HL-60 (cell line): ENCODE measurements at regions not wholly inside any gene's neighbourhood (a gene's known extent, or its start where the extent isn't known, plus 50 kb on each side); places are given as distances from the start of the nearest gene placed in this dataset.
A peak's percentile ranks its signal among the peaks of the same experiment; 100 is the strongest.

ENCODE experiments used
- DNase-seq, 2 experiments: peaks; one replicate each; pipeline ENCODE4 v3.0.0-alpha.2; 2010 to 2020; ENCODE audit warnings: low read depth in 1 of 2, low spot score in 1 of 2
- H3K27ac ChIP-seq: fragments of 250-450 bp; sonication (Bioruptor Pico); replicated peaks from 2 replicates; pipeline ENCODE4 v1.5.1; 2020; ENCODE audit warnings: mild to moderate bottlenecking, moderate library complexity
- H3K27me3 ChIP-seq: fragments of 250-450 bp; sonication (Bioruptor Pico); 2 replicates; pipeline ENCODE4 v1.5.1; 2021; ENCODE audit warnings: mild to moderate bottlenecking, moderate library complexity; ENCODE audit not compliant: insufficient read depth, poor library complexity, severe bottlenecking
- H3K4me3 ChIP-seq: replicated peaks from 2 replicates; pipeline ENCODE4 v1.5.1; 2011; ENCODE audit warnings: mild to moderate bottlenecking, control low read depth, low read length; ENCODE audit not compliant: insufficient read depth
- CTCF ChIP-seq: IDR thresholded peaks from one replicate; pipeline ENCODE4 v1.5.1; 2011; ENCODE audit warnings: low read length, control low read depth, inconsistent platforms; ENCODE audit not compliant: insufficient read depth
- GABPA ChIP-seq: IDR thresholded peaks from 2 replicates; pipeline ENCODE4 v1.6.1; 2012; ENCODE audit warnings: low read depth
- POLR2AphosphoS5 ChIP-seq: IDR thresholded peaks from 2 replicates; pipeline ENCODE4 v1.6.1; 2012; ENCODE audit warnings: low read depth
- REST ChIP-seq: IDR thresholded peaks from 2 replicates; pipeline ENCODE4 v1.6.1; 2012; ENCODE audit warnings: low read depth; ENCODE audit not compliant: insufficient replicate concordance
- SPI1 ChIP-seq: IDR thresholded peaks from 2 replicates; pipeline ENCODE4 v1.6.1; 2012; ENCODE audit warnings: low read depth, mild to moderate bottlenecking, borderline replicate concordance

- H3K27me3 ChIP-seq, result no peaks in the 10 kb centered on the region
- no peak for DNase-seq
- H3K27ac ChIP-seq, result no peak overlapping the region
- TF ChIP-seq GABPA (no peak), SPI1 (no peak), CTCF (no peak), POLR2AphosphoS5 (no peak), REST (no peak)
- H3K4me3 ChIP-seq, result no peak overlapping the region
Observed at GRCh38 chr14:59041308-59041707, 147.2 kb upstream of the DAAM1 start.

- DNase-seq, result peak in 1 of 2 experiments; percentile 18
- no peak overlapping the region for H3K27ac ChIP-seq
- TF ChIP-seq REST (no peak), SPI1 (no peak), POLR2AphosphoS5 (no peak), CTCF (no peak), GABPA (no peak)
- peaks cover 2% of the 10 kb centered on the region for H3K27me3 ChIP-seq
- no peak overlapping the region for H3K4me3 ChIP-seq
Observed at GRCh38 chr14:59044707-59045106, 143.8 kb upstream of the DAAM1 start.

GRCh38 chr14:59046746-59047145, 141.7 kb upstream of the DAAM1 start:
- no peak for DNase-seq
- TF ChIP-seq CTCF, result no peak
- no peak for TF ChIP-seq GABPA
- TF ChIP-seq SPI1, result no peak
- no peak for TF ChIP-seq POLR2AphosphoS5
- no peak for TF ChIP-seq REST
- no peak overlapping the region for H3K27ac ChIP-seq
- H3K4me3 ChIP-seq, result no peak overlapping the region
- peaks cover 2% of the 10 kb centered on the region for H3K27me3 ChIP-seq
